ENCODE measurements at regions not wholly inside any gene's neighbourhood (a gene's known extent, or its start where the extent isn't known, plus 50 kb on each side); places are given as distances from the start of the nearest gene placed in this dataset.

GRCh38 chr12:90631591-90632212, 323.3 kb downstream of the CCER1 start:
- no peak for DNase-seq (ENCODE audit: low read depth)

GRCh38 chr12:90630006-90630405, 325.0 kb downstream of the CCER1 start:
- no peak overlapping the region for H3K4me3 ChIP-seq (ENCODE audit: low read depth, low read length)
- no peak for TF ChIP-seq CTCF (IDR thresholded peaks at IDR 0.05; ENCODE audit: control insufficient read depth, extremely low read depth, insufficient read depth)
- DNase-seq (ENCODE audit: low read depth), result no peak

More at GRCh38 chr12:90631591-90632212, 323.3 kb downstream of the CCER1 start:
- no peak overlapping the region for H3K4me3 ChIP-seq (ENCODE audit: low read depth, low read length)
- TF ChIP-seq CTCF (IDR thresholded peaks at IDR 0.05; ENCODE audit: control insufficient read depth, extremely low read depth, insufficient read depth), result no peak

- DNase-seq (ENCODE audit: low read depth), result no peak
- TF ChIP-seq CTCF (IDR thresholded peaks at IDR 0.05; ENCODE audit: control insufficient read depth, extremely low read depth, insufficient read depth), result no peak
- no peak overlapping the region for H3K4me3 ChIP-seq (ENCODE audit: low read depth, low read length)
Observed at GRCh38 chr12:90628213-90628612, 326.8 kb downstream of the CCER1 start.

GRCh38 chr12:90627180-90627896, 327.6 kb downstream of the CCER1 start:
- H3K4me3 ChIP-seq (ENCODE audit: low read depth, low read length), result no peak overlapping the region
- DNase-seq (ENCODE audit: low read depth), result no peak
- no peak for TF ChIP-seq CTCF (IDR thresholded peaks at IDR 0.05; ENCODE audit: control insufficient read depth, extremely low read depth, insufficient read depth)

GRCh38 chr12:90622431-90622830, 332.5 kb downstream of the CCER1 start:
- no peak overlapping the region for H3K4me3 ChIP-seq (ENCODE audit: low read depth, low read length)
- TF ChIP-seq CTCF (IDR thresholded peaks at IDR 0.05; ENCODE audit: control insufficient read depth, extremely low read depth, insufficient read depth), result no peak
- no peak for DNase-seq (ENCODE audit: low read depth)

GRCh38 chr12:90621927-90622326, 333.0 kb downstream of the CCER1 start:
- TF ChIP-seq CTCF (IDR thresholded peaks at IDR 0.05; ENCODE audit: control insufficient read depth, extremely low read depth, insufficient read depth), result no peak
- DNase-seq (ENCODE audit: low read depth), result no peak
- H3K4me3 ChIP-seq (ENCODE audit: low read depth, low read length), result no peak overlapping the region

Measured in LNCaP clone FGC (cell line).